ENCODE measurements at regions not wholly inside any gene's neighbourhood (a gene's known extent, or its start where the extent isn't known, plus 50 kb on each side); places are given as distances from the start of the nearest gene placed in this dataset.

- H3K36me3 ChIP-seq, result no peaks in the 10 kb centered on the region
- no peaks in the 10 kb centered on the region for H3K9me3 ChIP-seq
- TF ChIP-seq CTCF (IDR thresholded peaks at IDR 0.05) (no peak), POLR2A (IDR thresholded peaks at IDR 0.05) (no peak)
- no peaks in the 10 kb centered on the region for H3K27me3 ChIP-seq
- H3K27ac ChIP-seq, result no peak overlapping the region
- intact Hi-C loops (cut with DNase I), result no loop called here
- H3K4me1 ChIP-seq, result no peaks in the 10 kb centered on the region
- 85 to 97% methylated on average over 1 of the region's 1 CpG for WGBS, 2 donors
- DNase-seq, result no peak
- H3K4me3 ChIP-seq (replicated peaks in 1 of 3), result no peak overlapping the region
Observed at GRCh38 chr3:124126436-124127023, 134.6 kb upstream of the ROPN1 start.

- TF ChIP-seq POLR2A (IDR thresholded peaks at IDR 0.05) (no peak), CTCF (IDR thresholded peaks at IDR 0.05) (no peak)
- intact Hi-C loops (cut with DNase I), result no loop called here
- no peak overlapping the region for H3K4me3 ChIP-seq (replicated peaks in 1 of 3)
- no peak overlapping the region for H3K27ac ChIP-seq
- DNase-seq, result no peak
- H3K27me3 ChIP-seq, result no peaks in the 10 kb centered on the region
- no peaks in the 10 kb centered on the region for H3K4me1 ChIP-seq
- H3K36me3 ChIP-seq, result no peaks in the 10 kb centered on the region
- no peaks in the 10 kb centered on the region for H3K9me3 ChIP-seq
Observed at GRCh38 chr3:124131158-124131557, 139.2 kb upstream of the ROPN1 start.

- H3K9me3 ChIP-seq, result no peaks in the 10 kb centered on the region
- TF ChIP-seq CTCF (IDR thresholded peaks at IDR 0.05), result no peak
- H3K4me1 ChIP-seq, result no peaks in the 10 kb centered on the region
- no peak overlapping the region for H3K27ac ChIP-seq
- no peak overlapping the region for H3K4me3 ChIP-seq (replicated peaks in 1 of 3)
- H3K27me3 ChIP-seq, result no peaks in the 10 kb centered on the region
- intact Hi-C loops (cut with DNase I), result no loop called here
- H3K36me3 ChIP-seq, result no peaks in the 10 kb centered on the region
- WGBS, 2 donors, result 79 to 85% methylated on average over 2 of the region's 2 CpGs
- no peak for DNase-seq
Observed at GRCh38 chr3:124131580-124131979, 139.7 kb upstream of the ROPN1 start.

DNA sequence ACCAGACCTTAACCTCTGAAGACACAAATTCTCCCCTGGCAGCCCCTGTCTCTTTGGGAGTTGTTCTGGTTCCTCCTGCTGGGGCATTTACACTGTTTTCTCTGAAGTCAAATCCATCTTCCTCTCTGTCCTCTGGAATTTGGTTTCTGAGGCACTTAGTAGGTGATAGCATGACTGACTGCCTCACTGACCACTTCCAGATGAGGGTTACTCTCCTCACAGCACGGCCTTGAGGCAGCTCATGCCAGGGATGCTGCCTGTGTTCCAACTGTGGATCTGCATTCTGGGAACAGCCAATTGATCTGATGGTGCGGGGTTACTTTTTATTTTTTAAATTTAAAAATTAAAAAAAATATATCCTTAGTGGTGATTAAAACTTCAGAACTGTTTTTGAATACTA is 140.9 kb upstream of the ROPN1 start:
- H3K4me1 ChIP-seq, result no peaks in the 10 kb centered on the region
- no peaks in the 10 kb centered on the region for H3K27me3 ChIP-seq
- intact Hi-C loops (cut with DNase I), result no loop called here
- 38 to 60% methylated on average over 2 of the region's 2 CpGs for WGBS, 2 donors
- TF ChIP-seq CTCF (IDR thresholded peaks at IDR 0.05) (no peak), POLR2A (IDR thresholded peaks at IDR 0.05) (no peak)
- no peaks in the 10 kb centered on the region for H3K36me3 ChIP-seq
- no peak for DNase-seq
- H3K4me3 ChIP-seq (replicated peaks in 1 of 3), result no peak overlapping the region
- no peaks in the 10 kb centered on the region for H3K9me3 ChIP-seq
- no peak overlapping the region for H3K27ac ChIP-seq

GRCh38 chr3:124133366-124133940 is 141.5 kb upstream of the ROPN1 start:
- Histone ChIP-seq H3K9me3 (no peaks in the 10 kb centered on the region), H3K27ac (no peak overlapping the region), H3K4me3 (replicated peaks in 1 of 3) (no peak overlapping the region), H3K27me3 (no peaks in the 10 kb centered on the region), H3K36me3 (no peaks in the 10 kb centered on the region), H3K4me1 (no peaks in the 10 kb centered on the region)
- 48 to 49% methylated on average over 6 of the region's 6 CpGs for WGBS, 2 donors
- no peak for DNase-seq
- intact Hi-C loops (cut with DNase I), result no loop called here
- no peak for TF ChIP-seq POLR2A (IDR thresholded peaks at IDR 0.05)
- no peak for TF ChIP-seq CTCF (IDR thresholded peaks at IDR 0.05)

Measured in thyroid gland (tissue), 4 donors.